Stimulated activated CD8-positive, alpha-beta memory T cell treated with anti-CD3 and anti-CD28 coated beads, Interleukin-15, amount 100 ng/mL, for 4 hours (primary cell): ENCODE measurements at regions not wholly inside any gene's neighbourhood (a gene's known extent, or its start where the extent isn't known, plus 50 kb on each side); places are given as distances from the start of the nearest gene placed in this dataset.
"Not testable (repeated sequence)": the region's sequence is repeated elsewhere in the genome, so short reads cannot be mapped to it uniquely, and the experiment has no call there.

ENCODE experiments used
- DNase-seq, 2 donors: peaks; one replicate each; pipeline ENCODE4 v3.0.0-alpha.2; 2020; ENCODE audit warnings: low read depth in 2 of 2

GRCh38 chr6:167662075-167662880, 164.4 kb upstream of the AFDN start:
- DNase-seq: no peak

DNA sequence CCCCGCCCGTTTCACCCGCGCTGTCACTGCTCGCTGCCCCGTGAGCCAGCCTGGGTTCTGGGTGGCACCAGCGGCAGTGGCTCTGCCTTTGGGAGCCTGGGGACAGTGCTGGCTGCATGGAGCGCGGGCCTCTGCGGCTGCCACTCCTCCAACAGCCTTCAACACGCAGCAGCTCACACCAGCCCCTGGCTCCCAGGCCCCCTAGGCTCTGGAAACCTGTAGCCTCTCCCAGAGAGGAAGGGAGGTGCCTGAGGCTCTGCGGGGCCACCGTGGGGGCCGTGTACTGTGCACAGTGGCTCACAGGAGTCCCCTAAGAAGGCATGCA, 163.9 kb upstream of the AFDN start:
- DNase-seq: no peak

DNA sequence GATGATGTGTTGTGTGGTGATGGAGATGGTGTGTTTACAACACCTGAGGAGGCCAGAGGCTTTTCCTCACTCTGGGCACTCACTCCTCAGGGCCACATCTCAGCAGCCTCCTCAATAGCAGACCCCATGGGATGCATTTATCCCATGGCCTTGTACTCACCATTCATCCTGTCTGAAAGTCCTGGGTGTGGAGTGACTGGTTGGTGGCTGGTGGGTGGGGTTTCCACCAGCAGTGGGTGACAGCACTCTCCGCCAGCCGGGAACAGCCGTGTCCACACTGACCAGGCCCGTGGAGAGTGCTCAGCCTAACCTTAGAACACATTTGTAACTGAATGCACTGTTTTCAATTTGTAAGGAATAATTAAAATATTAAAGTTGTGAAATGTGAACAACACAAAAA, 163.4 kb upstream of the AFDN start:
- DNase-seq: no peak

GRCh38 chr6:167663784-167664443, 162.8 kb upstream of the AFDN start:
- DNase-seq: no peak

DNA sequence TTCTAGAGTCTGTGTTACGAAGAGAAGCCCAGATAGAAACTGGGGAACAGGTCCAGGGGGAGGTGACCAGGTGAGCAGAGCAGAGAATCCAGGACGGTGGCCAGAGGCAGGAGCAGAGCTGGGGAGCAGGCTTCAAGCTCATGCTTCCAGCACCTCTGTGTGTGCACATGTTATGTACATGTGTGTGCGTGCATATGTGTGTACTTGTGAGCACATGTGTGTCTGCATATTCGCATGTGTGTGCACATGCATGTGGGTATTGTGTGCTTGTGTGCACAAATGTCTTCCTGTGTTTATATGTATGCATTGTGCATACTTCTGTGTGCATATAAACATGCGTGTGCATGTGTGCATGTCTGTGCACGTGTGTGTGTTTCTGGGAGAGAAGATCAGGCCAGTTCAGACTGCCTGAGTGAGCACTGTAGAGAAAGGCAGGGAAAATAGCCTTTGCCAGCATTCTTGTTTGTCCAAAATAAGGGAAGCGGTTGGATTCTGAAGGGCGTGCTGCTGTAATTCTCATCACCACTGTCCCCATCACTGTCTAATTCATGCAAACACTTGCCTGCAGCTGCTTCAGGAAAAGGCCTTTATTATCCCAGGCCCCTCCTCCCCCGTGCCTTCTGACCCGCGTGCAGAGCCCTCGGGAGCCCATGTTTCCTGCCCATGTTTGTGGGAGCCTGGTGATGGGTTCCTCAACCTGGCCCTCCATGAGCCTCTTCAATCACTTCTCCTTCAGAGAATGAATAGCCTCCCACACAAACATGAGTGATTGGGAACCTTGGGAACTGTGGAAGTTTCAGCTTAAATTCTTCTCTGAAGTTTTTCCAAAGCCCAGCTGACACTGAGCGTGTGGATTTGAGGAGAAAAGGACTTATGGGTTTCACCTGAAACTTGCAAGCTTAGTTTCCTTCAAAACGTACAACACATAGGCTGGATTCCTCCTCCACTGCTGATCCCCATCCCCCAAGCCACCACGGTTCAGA, 161.7 kb upstream of the AFDN start:
- DNase-seq: no peak

- no peak for DNase-seq
These were observed 160.9 kb upstream of the AFDN start for GRCh38 chr6:167665698-167666330.

DNA sequence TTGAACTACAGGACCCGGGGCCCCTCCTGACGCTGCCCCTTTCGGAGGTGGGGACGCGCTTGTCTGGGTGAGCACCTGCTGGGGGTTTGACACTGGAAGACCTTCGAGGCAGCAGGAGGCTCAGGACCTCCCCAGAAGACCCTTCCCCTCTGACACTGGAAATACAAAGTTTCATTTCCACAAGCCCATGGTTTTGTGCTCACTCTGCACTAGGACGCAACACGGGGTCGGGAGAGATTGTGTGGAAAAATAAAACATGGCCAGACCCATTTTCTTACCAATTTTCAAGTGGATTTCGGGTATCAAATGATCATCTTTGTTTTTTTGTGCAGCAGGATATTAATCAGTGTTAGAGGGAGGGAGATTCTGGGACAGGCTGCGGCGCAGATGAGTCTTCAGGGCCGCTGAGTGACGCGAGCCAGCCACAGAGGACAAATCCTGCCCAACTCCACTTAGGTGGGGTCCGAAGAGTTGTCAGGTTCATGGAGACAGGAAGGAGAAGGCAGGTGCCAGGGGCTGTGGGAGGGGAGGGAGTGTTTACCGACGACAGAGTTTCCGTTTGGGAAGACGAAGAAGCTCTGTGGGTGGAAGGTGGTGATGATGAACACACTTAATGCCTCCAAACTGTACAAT, 160.0 kb upstream of the AFDN start:
- DNase-seq: no peak

- DNase-seq: no peak
These were observed 159.3 kb upstream of the AFDN start for GRCh38 chr6:167667204-167668018.

DNA sequence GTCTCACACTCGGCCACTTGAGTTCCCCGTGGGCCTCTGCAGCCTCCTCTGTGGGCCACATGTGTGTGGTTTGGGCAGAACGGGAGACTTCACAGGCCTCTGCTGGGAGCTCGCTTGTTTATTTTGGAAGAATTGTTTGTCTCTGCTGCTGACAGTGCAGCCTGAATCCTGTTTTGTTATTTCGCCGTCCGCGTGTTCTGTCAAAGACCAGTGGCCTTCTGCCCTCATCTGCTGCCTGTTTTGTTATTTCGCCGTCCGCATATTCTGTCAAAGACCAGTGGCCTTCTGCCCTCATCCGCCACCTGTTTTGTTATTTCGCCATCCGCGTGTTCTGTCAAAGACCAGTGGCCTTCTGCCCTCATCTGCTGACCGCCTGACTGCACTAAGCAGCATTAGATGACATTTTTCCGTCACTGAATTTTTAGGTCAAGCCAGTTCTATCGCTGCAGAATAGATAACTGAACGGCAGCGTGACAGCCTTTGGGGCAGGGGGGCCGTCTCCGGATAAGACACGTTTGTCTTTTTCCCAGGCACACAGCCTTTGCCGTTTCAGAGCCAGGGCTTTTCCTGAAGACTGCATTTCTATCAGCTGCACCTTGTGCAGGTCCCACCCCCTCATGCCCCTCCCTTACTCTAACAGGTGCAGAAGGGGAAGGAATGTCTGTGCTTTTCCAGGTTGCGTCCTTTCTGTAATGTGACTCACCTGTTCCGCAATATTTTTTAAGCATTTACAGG, 158.5 kb upstream of the AFDN start:
- no peak for DNase-seq

DNA sequence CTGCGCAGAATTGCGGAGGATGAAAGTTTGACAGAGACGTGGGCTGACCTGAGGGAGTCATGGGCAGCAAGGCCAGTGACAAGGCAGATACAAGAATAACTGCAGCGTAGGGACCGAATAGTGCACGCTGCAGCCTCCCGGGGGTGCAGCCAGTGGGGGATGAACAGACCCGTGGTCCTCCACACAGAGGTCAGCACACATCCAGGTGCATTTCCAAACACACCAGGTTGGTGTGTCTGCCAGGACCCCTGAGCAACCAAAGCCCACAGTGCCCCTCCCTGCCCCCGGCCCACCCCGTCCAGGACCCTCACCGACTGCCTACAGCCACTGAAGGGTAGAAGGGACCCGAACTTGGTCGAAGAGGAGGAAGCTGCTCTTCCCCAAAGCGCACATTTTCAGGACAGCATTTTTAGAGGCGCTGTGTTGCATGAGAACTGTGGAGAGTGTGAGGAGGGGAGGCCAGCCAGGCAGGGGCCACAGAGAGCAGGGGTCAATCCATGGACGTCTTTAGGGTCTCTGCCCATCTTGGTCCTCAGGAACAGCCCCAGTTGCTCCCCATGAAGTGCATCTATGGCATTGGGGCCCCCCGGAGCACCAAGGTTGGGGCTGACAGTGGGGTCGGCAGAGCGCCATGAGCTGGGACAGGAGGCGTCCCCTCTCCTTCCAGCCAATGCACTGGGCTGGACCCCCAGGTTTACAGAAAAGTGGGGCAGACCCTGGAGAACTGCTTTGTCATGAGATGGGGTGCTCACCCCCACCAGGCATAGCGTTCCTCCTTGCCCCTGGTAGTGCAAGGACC, 157.8 kb upstream of the AFDN start:
- no peak for DNase-seq

DNA sequence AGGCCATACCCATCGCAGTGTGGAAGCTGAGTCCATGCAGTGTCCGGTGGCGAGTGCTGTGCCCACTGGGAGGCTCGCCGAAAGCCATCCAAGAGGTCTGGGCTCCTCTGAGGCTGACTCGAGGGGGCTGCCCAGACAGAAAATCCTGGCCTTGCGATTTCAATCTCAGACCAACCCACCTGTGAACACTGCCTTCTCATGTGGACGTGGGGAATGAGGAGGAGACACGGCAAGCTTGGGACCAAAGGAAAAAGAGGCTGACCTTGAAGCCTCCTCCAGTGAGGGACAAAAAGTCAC, 157.2 kb upstream of the AFDN start:
- DNase-seq: no peak

- no peak for DNase-seq
These were observed 156.6 kb upstream of the AFDN start for GRCh38 chr6:167669870-167670802.

- no peak for DNase-seq
These were observed 155.8 kb upstream of the AFDN start for GRCh38 chr6:167670938-167671338.

- not testable (repeated sequence) for DNase-seq
These were observed 155.2 kb upstream of the AFDN start for GRCh38 chr6:167671379-167671976.

DNA sequence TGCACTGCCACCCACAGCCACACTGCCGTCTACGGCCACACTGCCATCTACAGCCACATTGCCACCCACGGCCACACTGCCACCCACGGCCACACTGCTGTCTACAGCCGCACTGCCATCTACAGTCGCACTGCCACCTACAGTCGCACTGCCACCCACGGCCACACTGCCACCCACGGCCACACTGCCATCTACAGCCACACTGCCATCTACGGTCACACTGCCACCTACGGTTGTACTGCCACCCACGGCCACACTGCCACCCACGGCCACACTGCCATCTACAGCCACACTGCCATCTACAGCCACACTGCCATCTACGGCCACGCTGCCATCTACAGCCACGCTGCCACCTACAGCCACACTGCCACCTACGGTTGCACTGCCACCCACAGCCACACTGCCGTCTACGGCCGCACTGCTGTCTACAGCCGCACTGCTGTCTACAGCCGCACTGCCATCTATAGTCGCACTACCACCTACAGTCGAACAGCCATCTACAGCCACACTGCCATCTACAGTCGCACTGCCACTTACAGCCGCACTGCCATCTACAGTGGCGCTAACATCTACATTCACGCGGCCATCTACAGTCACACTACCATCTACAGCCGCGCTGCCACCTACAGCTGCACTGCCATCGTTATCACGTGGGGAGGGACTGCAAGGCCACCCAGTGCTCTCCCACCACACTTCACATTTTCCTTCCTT, 154.6 kb upstream of the AFDN start:
- no peak for DNase-seq

GRCh38 chr6:167672738-167673137, 154.0 kb upstream of the AFDN start:
- DNase-seq: no peak

DNA sequence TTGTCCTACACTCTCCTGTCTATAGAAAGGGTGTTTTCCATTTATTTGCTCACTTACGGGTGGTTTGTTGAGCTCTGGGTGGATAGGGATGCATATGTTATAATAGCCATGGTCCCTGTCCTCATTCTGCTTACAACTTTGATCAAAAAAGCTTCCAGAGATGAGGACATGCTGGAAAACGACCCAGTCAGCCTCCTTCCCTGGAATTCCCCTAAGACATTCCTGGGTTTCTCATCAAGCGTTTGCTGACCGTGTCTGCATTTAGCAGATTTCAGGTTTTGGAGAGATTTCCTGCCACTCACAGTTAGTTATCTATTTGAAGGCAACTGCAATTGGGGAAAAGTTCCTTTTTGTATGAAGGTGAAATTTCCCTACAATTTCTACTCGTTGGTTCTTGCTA, 152.8 kb upstream of the AFDN start:
- no peak for DNase-seq
